ENCODE measurements at regions not wholly inside any gene's neighbourhood (a gene's known extent, or its start where the extent isn't known, plus 50 kb on each side); places are given as distances from the start of the nearest gene placed in this dataset.

GRCh38 chr14:100663761-100664052 is 63.0 kb upstream of the DLK1 start:
- TF ChIP-seq POLR2AphosphoS5 (IDR thresholded peaks at IDR 0.05; ENCODE audit: borderline replicate concordance, low read depth, low read length) (no peak), EZH2 (IDR thresholded peaks at IDR 0.05) (no peak)
